Spleen (tissue), 11 donors: ENCODE measurements at regions not wholly inside any gene's neighbourhood (a gene's known extent, or its start where the extent isn't known, plus 50 kb on each side); places are given as distances from the start of the nearest gene placed in this dataset.

ENCODE experiments used
- DNase-seq: peaks from one replicate; pipeline ENCODE4 v3.0.0-alpha.2; 2020
- H3K27ac ChIP-seq, 8 donors: fragments of 200-600 bp; sonication (generic) in 7 of 8; 1 replicate in 4 of 8; 2 replicates in 4 of 8; pipeline versions ENCODE4 v1.5.0 to v1.8.0; 2016 to 2021; ENCODE audit warnings: inconsistent platforms in 4 of 8, mild to moderate bottlenecking in 4 of 8, moderate library complexity in 1 of 8
- H3K27me3 ChIP-seq, 7 donors: fragments of 200-600 bp; sonication (generic) in 6 of 7; replicated peaks in 1 of 7; 1 replicate in 4 of 7; 2 replicates in 3 of 7; pipeline versions ENCODE4 v1.5.0 to v1.8.0; 2016 to 2021; ENCODE audit warnings: inconsistent platforms in 3 of 7, mild to moderate bottlenecking in 1 of 7
- H3K36me3 ChIP-seq, 6 donors: fragments of 200-600 bp; sonication (generic) in 5 of 6; 1 replicate in 4 of 6; 2 replicates in 2 of 6; pipeline versions ENCODE4 v1.5.0 to v1.8.0; 2016 to 2021; ENCODE audit warnings: inconsistent platforms in 2 of 6
- H3K4me1 ChIP-seq, 6 donors: fragments of 200-600 bp; sonication (generic) in 5 of 6; 1 replicate in 3 of 6; 2 replicates in 3 of 6; pipeline versions ENCODE4 v1.5.0 to v1.8.0; 2016 to 2021; ENCODE audit warnings: inconsistent platforms in 3 of 6
- H3K4me3 ChIP-seq, 8 donors: fragments of 200-600 bp; sonication (generic) in 7 of 8; 1 replicate in 4 of 8; 2 replicates in 4 of 8; pipeline versions ENCODE4 v1.5.0 to v1.8.0; 2016 to 2021; ENCODE audit warnings: inconsistent platforms in 4 of 8, mild to moderate bottlenecking in 4 of 8, moderate library complexity in 2 of 8
- H3K9me3 ChIP-seq, 8 donors: fragments of 200-600 bp; sonication (generic) in 7 of 8; 1 replicate in 4 of 8; 2 replicates in 4 of 8; pipeline versions ENCODE4 v1.5.0 to v1.8.0; 2016 to 2021; ENCODE audit warnings: inconsistent platforms in 4 of 8
- CTCF ChIP-seq, 11 experiments: fragments of 200-600 bp in 7 of 11; fragments of 450-650 bp in 4 of 11; sonication (generic) in 4 of 11; IDR thresholded peaks in 8 of 11; conservative IDR thresholded peaks in 3 of 11; 1 replicate in 7 of 11; 2 replicates in 4 of 11; pipeline versions ENCODE4 v1.4.0 to v1.8.0; 2016 to 2021; ENCODE audit warnings: antibody characterized with exemption in 11 of 11, inconsistent platforms in 4 of 11, mild to moderate bottlenecking in 1 of 11
- POLR2A ChIP-seq, 3 donors: fragments of 450-650 bp; IDR thresholded peaks; one replicate each; pipeline ENCODE4 v1.5.1; 2017; ENCODE audit warnings: antibody characterized with exemption in 3 of 3, mild to moderate bottlenecking in 1 of 3
- POLR2AphosphoS5 ChIP-seq, 3 donors: sonication (generic); formaldehyde crosslinking; IDR thresholded peaks; one replicate each; pipeline ENCODE4 v1.5.1; 2017; ENCODE audit warnings: antibody characterized with exemption in 3 of 3
- whole genome bisulfite sequencing, 5 donors: extraction: QIAGEN DNeasy Blood & Tissue Kit in 3 of 5; methylation state at CpG; one replicate each; pipeline versions ENCODE4 v1.1.5 to v1.1.7; 2013 to 2018; 5-methylcytosine and 5-hydroxymethylcytosine counted together
- intact Hi-C: fragments of 100-400 bp; cut with DNase I; formaldehyde crosslinking; loops from one replicate; pipeline ENCODE4 v1.15.0; 2023; ENCODE audit warnings: low total_unique reads
- donor health status: healthy with polysubstance abuse.
- donor health status: DM: no; HTN: no; CAD: no; lungs with moderate emphysema.
- donor health status: DM: no; HTN: no; CAD: no.
- donor health status: Bipolar disorder and iron deficiency.
- donor health status: healthy.
- donor health status: DM: no; HTN: no; CAD: no.
- donor health status: DM: yes; HTN: yes; CAD: no.

- Histone ChIP-seq H3K27me3 (no peaks in the 10 kb centered on the region), H3K36me3 (no peaks in the 10 kb centered on the region), H3K4me1 (no peaks in the 10 kb centered on the region), H3K4me3 (no peak overlapping the region), H3K9me3 (no peaks in the 10 kb centered on the region), H3K27ac (no peak overlapping the region)
- DNase-seq: no peak
- TF ChIP-seq POLR2AphosphoS5 (IDR thresholded peaks at IDR 0.05) (no peak), CTCF (IDR thresholded peaks at IDR 0.05 in 8 of 11, conservative IDR thresholded peaks at IDR 0.05 in 3 of 11) (no peak), POLR2A (IDR thresholded peaks at IDR 0.05) (no peak)
- 66 to 79% (median 72%) methylated on average over 4 of the region's 4 CpGs for WGBS, 5 donors
- intact Hi-C loops: no loop called here
These were observed 949.2 kb downstream of the GALC start for GRCh38 chr14:87043667-87044200.

DNA sequence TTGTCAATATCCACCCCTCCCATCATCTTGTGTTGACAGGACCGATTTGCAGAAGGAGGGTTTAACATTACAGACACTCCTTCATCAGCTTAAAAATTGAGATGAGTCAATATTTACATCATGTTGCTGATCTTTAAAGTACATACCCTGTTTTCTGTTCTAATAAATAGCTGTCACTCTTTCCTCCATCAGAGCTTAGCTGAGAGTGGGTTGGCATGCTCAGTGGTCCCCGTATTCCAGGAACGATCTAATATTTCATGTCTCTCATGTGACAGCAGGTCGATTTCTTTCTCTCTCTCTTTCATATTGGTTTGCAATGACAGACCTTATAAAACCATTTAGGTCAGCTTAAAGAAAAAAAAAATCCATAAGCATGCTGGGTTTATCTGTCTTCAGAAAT, 950.6 kb downstream of the GALC start:
- intact Hi-C loops: no loop called here
- H3K27ac ChIP-seq: no peak overlapping the region
- H3K36me3 ChIP-seq: no peaks in the 10 kb centered on the region
- no peaks in the 10 kb centered on the region for H3K27me3 ChIP-seq
- TF ChIP-seq CTCF (IDR thresholded peaks at IDR 0.05 in 8 of 11, conservative IDR thresholded peaks at IDR 0.05 in 3 of 11) (no peak), POLR2AphosphoS5 (IDR thresholded peaks at IDR 0.05) (no peak), POLR2A (IDR thresholded peaks at IDR 0.05) (no peak)
- DNase-seq: no peak
- peaks cover 0 to 3% (median 0%) of the 10 kb centered on the region in 8 donors for H3K9me3 ChIP-seq
- no peaks in the 10 kb centered on the region for H3K4me1 ChIP-seq
- 73 to 82% (median 79%) methylated on average over 4 of the region's 4 CpGs for WGBS, 5 donors
- no peak overlapping the region for H3K4me3 ChIP-seq

DNA sequence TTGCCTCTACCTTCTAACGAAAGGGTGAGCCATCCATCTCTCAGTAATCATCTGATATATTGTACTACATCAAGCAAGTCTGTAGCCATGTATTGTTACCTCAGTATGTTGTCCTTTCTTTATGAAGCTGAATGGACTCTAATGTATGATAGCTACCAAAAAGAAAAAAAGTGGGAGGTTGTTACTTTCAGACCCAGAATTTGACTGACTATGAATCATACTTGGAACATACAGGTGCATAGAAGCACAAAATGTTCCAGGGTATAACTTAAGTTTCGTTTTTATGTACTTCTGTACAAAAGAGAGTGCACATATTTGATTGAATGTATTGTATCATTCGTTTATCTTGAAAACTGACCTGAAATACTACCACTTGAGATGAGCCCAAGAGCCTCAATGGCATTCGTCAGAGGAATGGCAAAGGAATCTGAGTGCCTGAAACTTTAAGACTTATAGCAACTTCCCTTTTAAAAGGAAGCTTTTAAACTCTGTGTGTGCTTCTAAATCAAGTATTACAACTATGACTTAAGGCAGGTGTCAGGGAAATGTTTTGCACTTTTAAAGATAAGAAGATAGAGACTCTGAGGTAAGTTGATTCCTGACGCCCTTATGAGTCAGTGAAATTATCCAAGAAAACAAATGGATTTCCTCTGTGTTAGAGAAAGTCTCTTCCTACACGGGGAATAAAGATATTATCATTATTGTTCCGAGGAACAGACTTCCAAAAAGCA, 951.5 kb downstream of the GALC start:
- Histone ChIP-seq H3K4me3 (no peak overlapping the region), H3K4me1 (no peaks in the 10 kb centered on the region), H3K27me3 (no peaks in the 10 kb centered on the region), H3K36me3 (no peaks in the 10 kb centered on the region), H3K27ac (no peak overlapping the region), H3K9me3 (peaks cover 0 to 3% (median 0%) of the 10 kb centered on the region in 8 donors)
- 33 to 41% (median 39%) methylated on average over 7 of the region's 7 CpGs for WGBS, 5 donors
- no peak for DNase-seq
- intact Hi-C loops: no loop called here
- TF ChIP-seq POLR2AphosphoS5 (IDR thresholded peaks at IDR 0.05): no peak
- TF ChIP-seq POLR2A (IDR thresholded peaks at IDR 0.05): no peak
- no peak for TF ChIP-seq CTCF (IDR thresholded peaks at IDR 0.05 in 8 of 11, conservative IDR thresholded peaks at IDR 0.05 in 3 of 11)

GRCh38 chr14:87034680-87035079, 958.3 kb downstream of the GALC start:
- DNase-seq: no peak
- Histone ChIP-seq H3K9me3 (peaks cover 0 to 9% (median 0%) of the 10 kb centered on the region in 8 donors), H3K4me1 (no peaks in the 10 kb centered on the region), H3K27me3 (no peaks in the 10 kb centered on the region), H3K36me3 (no peaks in the 10 kb centered on the region), H3K4me3 (no peak overlapping the region), H3K27ac (no peak overlapping the region)
- WGBS, 5 donors: 73 to 95% (median 76%) methylated on average over 1 of the region's 1 CpG
- TF ChIP-seq POLR2AphosphoS5 (IDR thresholded peaks at IDR 0.05) (no peak), POLR2A (IDR thresholded peaks at IDR 0.05) (no peak), CTCF (IDR thresholded peaks at IDR 0.05 in 8 of 11, conservative IDR thresholded peaks at IDR 0.05 in 3 of 11) (no peak)
- intact Hi-C loops: no loop called here
